Cardiac muscle cell (in vitro differentiated cells and primary cell): ENCODE measurements at regions not wholly inside any gene's neighbourhood (a gene's known extent, or its start where the extent isn't known, plus 50 kb on each side); places are given as distances from the start of the nearest gene placed in this dataset.
"Not testable (repeated sequence)": the region's sequence is repeated elsewhere in the genome, so short reads cannot be mapped to it uniquely, and the experiment has no call there.

ENCODE experiments used
- DNase-seq, 2 donors: peaks; one replicate each; pipeline versions ENCODE4 v3.0.0 to v3.0.0-alpha.2; 2010 to 2017; ENCODE audit warnings: low read depth in 1 of 2, low spot score in 1 of 2
- H3K27ac ChIP-seq: fragments of 200-600 bp; sonication (generic); 2 replicates; pipeline ENCODE4 v1.5.1; 2016
- H3K27me3 ChIP-seq: fragments of 200-600 bp; sonication (generic); 2 replicates; pipeline ENCODE4 v1.6.0; 2016; ENCODE audit warnings: control low read depth
- H3K36me3 ChIP-seq: fragments of 200-600 bp; sonication (generic); 2 replicates; pipeline ENCODE4 v1.5.1; 2016; ENCODE audit warnings: control low read depth
- H3K4me1 ChIP-seq: fragments of 200-600 bp; sonication (generic); 2 replicates; pipeline ENCODE4 v1.8.1; 2017; ENCODE audit warnings: low read depth, mild to moderate bottlenecking, mixed run types
- H3K4me3 ChIP-seq: fragments of 200-600 bp; sonication (generic); 2 replicates; pipeline ENCODE4 v1.5.1; 2016; ENCODE audit warnings: mild to moderate bottlenecking
- H3K9me3 ChIP-seq: fragments of 200-600 bp; sonication (generic); 2 replicates; pipeline ENCODE4 v1.5.1; 2017; ENCODE audit warnings: low read depth, mild to moderate bottlenecking, control low read depth
- TF ChIP-seq, protein P1 (sequence below): IDR thresholded peaks from 2 replicates; pipeline ENCODE4 v1.5.1; 2012; ENCODE audit warnings: low read depth, mild to moderate bottlenecking, low read length

GRCh38 chr4:133275246-133275645 is 126.2 kb downstream of the PCDH10 start:
- H3K27ac ChIP-seq: no peak overlapping the region
- no peaks in the 10 kb centered on the region for H3K36me3 ChIP-seq
- no peak for DNase-seq
- H3K9me3 ChIP-seq: no peaks in the 10 kb centered on the region
- TF ChIP-seq, protein P1, sequence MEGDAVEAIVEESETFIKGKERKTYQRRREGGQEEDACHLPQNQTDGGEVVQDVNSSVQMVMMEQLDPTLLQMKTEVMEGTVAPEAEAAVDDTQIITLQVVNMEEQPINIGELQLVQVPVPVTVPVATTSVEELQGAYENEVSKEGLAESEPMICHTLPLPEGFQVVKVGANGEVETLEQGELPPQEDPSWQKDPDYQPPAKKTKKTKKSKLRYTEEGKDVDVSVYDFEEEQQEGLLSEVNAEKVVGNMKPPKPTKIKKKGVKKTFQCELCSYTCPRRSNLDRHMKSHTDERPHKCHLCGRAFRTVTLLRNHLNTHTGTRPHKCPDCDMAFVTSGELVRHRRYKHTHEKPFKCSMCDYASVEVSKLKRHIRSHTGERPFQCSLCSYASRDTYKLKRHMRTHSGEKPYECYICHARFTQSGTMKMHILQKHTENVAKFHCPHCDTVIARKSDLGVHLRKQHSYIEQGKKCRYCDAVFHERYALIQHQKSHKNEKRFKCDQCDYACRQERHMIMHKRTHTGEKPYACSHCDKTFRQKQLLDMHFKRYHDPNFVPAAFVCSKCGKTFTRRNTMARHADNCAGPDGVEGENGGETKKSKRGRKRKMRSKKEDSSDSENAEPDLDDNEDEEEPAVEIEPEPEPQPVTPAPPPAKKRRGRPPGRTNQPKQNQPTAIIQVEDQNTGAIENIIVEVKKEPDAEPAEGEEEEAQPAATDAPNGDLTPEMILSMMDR: no peak
- no peaks in the 10 kb centered on the region for H3K27me3 ChIP-seq
- H3K4me1 ChIP-seq: no peaks in the 10 kb centered on the region
- no peak overlapping the region for H3K4me3 ChIP-seq

DNA sequence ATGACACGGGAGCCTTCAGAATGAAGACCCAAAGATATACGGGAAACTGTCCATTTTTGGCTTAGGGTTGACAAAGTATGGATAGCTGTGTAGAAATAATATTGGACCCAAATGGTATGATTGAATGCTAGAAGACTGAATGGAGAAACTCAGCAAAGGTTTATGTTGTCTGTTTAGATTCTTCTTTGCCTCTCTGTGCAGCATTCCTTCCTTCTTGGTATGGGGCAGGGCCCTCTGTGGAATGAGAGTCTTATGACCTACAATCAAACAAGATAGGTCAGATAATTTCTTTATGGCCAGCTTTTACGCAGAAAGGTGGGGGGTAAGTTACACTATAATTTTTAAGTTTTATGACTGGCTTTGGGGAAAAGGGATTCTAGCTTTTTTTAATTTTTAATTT is 124.3 kb downstream of the PCDH10 start:
- Histone ChIP-seq H3K4me1 (no peaks in the 10 kb centered on the region), H3K4me3 (no peak overlapping the region), H3K27ac (no peak overlapping the region), H3K27me3 (no peaks in the 10 kb centered on the region), H3K36me3 (no peaks in the 10 kb centered on the region), H3K9me3 (no peaks in the 10 kb centered on the region)
- TF ChIP-seq, protein P1: no peak
- no peak for DNase-seq

DNA sequence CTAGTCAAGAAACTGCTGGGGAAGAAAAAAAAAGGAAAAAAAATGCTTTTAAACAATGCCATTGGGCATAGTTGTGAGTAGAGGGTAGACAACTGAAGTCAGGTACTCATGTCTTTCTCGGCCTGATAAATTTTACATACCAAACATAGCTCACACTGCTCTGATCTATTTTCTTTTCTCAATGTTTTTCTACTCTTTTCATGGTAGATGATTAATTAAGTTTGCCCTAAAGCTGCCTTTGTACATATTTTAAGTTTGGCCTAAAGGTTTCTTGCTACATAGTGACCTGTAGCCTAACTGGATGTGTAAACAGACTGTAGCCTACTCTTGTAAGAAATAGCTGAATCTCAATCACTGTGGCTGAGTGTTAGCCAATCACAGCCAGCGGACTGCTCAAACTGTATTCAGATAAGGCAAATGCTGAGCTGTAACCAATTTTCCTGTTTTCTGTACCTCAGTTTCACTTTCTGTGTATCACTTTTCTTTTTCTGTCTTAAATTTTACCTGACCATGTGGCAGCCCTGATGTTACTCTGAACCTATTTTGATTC is 121.0 kb downstream of the PCDH10 start:
- peak in 1 of 2 donors; percentile 5 for DNase-seq
- Histone ChIP-seq H3K27me3 (no peaks in the 10 kb centered on the region), H3K4me1 (no peaks in the 10 kb centered on the region), H3K4me3 (no peak overlapping the region), H3K36me3 (no peaks in the 10 kb centered on the region), H3K27ac (no peak overlapping the region), H3K9me3 (no peaks in the 10 kb centered on the region)
- TF ChIP-seq, protein P1: no peak

GRCh38 chr4:133268205-133268604 is 119.1 kb downstream of the PCDH10 start:
- H3K27ac ChIP-seq: no peak overlapping the region
- TF ChIP-seq, protein P1: no peak
- DNase-seq: no peak
- no peak overlapping the region for H3K4me3 ChIP-seq
- no peaks in the 10 kb centered on the region for H3K36me3 ChIP-seq
- no peaks in the 10 kb centered on the region for H3K27me3 ChIP-seq
- H3K9me3 ChIP-seq: no peaks in the 10 kb centered on the region
- H3K4me1 ChIP-seq: no peaks in the 10 kb centered on the region

- DNase-seq, H3K27ac ChIP-seq, H3K27me3 ChIP-seq, H3K4me1 ChIP-seq, H3K9me3 ChIP-seq, H3K36me3 ChIP-seq, H3K4me3 ChIP-seq: not testable (repeated sequence)
Measured at GRCh38 chr4:133267506-133267905, 118.4 kb downstream of the PCDH10 start.

GRCh38 chr4:133266966-133267365 is 117.9 kb downstream of the PCDH10 start:
- not testable (repeated sequence) for DNase-seq, H3K4me1 ChIP-seq, H3K4me3 ChIP-seq, H3K27ac ChIP-seq, H3K9me3 ChIP-seq, H3K27me3 ChIP-seq, H3K36me3 ChIP-seq

GRCh38 chr4:133264251-133264650 is 115.2 kb downstream of the PCDH10 start:
- not testable (repeated sequence) for H3K27me3 ChIP-seq, H3K27ac ChIP-seq, H3K36me3 ChIP-seq, H3K9me3 ChIP-seq, DNase-seq, H3K4me3 ChIP-seq, H3K4me1 ChIP-seq
